ENCODE measurements at regions not wholly inside any gene's neighbourhood (a gene's known extent, or its start where the extent isn't known, plus 50 kb on each side); places are given as distances from the start of the nearest gene placed in this dataset.

DNA sequence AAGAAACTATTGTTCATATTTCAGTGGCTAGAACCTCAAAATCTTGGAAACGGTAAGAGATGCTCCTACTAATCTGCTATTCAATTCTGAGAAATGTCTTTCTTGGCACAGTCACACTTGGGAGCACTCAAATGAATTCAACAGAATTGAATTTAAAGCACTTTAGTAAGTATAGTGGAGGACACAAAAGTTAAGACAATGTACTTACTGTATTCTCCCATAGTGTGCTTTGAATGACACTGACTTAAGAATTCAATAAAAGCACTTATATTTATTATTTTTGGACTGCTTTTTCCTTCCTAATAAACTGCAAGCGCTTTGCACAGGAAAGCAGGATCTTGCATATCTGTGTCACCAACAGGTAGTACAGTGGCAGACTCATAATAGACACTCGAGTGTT, 156.1 kb upstream of the RIMS1 start (continued):
- TF ChIP-seq, protein P1, sequence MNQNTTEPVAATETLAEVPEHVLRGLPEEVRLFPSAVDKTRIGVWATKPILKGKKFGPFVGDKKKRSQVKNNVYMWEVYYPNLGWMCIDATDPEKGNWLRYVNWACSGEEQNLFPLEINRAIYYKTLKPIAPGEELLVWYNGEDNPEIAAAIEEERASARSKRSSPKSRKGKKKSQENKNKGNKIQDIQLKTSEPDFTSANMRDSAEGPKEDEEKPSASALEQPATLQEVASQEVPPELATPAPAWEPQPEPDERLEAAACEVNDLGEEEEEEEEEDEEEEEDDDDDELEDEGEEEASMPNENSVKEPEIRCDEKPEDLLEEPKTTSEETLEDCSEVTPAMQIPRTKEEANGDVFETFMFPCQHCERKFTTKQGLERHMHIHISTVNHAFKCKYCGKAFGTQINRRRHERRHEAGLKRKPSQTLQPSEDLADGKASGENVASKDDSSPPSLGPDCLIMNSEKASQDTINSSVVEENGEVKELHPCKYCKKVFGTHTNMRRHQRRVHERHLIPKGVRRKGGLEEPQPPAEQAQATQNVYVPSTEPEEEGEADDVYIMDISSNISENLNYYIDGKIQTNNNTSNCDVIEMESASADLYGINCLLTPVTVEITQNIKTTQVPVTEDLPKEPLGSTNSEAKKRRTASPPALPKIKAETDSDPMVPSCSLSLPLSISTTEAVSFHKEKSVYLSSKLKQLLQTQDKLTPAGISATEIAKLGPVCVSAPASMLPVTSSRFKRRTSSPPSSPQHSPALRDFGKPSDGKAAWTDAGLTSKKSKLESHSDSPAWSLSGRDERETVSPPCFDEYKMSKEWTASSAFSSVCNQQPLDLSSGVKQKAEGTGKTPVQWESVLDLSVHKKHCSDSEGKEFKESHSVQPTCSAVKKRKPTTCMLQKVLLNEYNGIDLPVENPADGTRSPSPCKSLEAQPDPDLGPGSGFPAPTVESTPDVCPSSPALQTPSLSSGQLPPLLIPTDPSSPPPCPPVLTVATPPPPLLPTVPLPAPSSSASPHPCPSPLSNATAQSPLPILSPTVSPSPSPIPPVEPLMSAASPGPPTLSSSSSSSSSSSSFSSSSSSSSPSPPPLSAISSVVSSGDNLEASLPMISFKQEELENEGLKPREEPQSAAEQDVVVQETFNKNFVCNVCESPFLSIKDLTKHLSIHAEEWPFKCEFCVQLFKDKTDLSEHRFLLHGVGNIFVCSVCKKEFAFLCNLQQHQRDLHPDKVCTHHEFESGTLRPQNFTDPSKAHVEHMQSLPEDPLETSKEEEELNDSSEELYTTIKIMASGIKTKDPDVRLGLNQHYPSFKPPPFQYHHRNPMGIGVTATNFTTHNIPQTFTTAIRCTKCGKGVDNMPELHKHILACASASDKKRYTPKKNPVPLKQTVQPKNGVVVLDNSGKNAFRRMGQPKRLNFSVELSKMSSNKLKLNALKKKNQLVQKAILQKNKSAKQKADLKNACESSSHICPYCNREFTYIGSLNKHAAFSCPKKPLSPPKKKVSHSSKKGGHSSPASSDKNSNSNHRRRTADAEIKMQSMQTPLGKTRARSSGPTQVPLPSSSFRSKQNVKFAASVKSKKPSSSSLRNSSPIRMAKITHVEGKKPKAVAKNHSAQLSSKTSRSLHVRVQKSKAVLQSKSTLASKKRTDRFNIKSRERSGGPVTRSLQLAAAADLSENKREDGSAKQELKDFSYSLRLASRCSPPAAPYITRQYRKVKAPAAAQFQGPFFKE (tag by site-specific recombination; IDR thresholded peaks at IDR 0.05; ENCODE audit: borderline replicate concordance) = no peak
- TF ChIP-seq, protein P2, sequence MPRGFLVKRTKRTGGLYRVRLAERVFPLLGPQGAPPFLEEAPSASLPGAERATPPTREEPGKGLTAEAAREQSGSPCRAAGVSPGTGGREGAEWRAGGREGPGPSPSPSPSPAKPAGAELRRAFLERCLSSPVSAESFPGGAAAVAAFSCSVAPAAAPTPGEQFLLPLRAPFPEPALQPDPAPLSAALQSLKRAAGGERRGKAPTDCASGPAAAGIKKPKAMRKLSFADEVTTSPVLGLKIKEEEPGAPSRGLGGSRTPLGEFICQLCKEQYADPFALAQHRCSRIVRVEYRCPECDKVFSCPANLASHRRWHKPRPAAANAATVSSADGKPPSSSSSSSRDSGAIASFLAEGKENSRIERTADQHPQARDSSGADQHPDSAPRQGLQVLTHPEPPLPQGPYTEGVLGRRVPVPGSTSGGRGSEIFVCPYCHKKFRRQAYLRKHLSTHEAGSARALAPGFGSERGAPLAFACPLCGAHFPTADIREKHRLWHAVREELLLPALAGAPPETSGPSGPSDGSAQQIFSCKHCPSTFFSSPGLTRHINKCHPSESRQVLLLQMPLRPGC (tag by site-specific recombination; IDR thresholded peaks at IDR 0.05) = no peak
- TF ChIP-seq, protein P3, sequence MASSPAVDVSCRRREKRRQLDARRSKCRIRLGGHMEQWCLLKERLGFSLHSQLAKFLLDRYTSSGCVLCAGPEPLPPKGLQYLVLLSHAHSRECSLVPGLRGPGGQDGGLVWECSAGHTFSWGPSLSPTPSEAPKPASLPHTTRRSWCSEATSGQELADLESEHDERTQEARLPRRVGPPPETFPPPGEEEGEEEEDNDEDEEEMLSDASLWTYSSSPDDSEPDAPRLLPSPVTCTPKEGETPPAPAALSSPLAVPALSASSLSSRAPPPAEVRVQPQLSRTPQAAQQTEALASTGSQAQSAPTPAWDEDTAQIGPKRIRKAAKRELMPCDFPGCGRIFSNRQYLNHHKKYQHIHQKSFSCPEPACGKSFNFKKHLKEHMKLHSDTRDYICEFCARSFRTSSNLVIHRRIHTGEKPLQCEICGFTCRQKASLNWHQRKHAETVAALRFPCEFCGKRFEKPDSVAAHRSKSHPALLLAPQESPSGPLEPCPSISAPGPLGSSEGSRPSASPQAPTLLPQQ (tag by site-specific recombination; IDR thresholded peaks at IDR 0.05) = no peak
- no peak for TF ChIP-seq ZNF274 (IDR thresholded peaks at IDR 0.05; ENCODE audit: low read length)
- no peak for TF ChIP-seq ZNF274 (tag by site-specific recombination; IDR thresholded peaks at IDR 0.05; ENCODE audit: borderline replicate concordance)
- TF ChIP-seq ZFP69B (tag by site-specific recombination; IDR thresholded peaks at IDR 0.05) = no peak
- TF ChIP-seq TCF7L2 (IDR thresholded peaks at IDR 0.05; ENCODE audit: borderline replicate concordance, low read depth, low read length) = no peak

DNA sequence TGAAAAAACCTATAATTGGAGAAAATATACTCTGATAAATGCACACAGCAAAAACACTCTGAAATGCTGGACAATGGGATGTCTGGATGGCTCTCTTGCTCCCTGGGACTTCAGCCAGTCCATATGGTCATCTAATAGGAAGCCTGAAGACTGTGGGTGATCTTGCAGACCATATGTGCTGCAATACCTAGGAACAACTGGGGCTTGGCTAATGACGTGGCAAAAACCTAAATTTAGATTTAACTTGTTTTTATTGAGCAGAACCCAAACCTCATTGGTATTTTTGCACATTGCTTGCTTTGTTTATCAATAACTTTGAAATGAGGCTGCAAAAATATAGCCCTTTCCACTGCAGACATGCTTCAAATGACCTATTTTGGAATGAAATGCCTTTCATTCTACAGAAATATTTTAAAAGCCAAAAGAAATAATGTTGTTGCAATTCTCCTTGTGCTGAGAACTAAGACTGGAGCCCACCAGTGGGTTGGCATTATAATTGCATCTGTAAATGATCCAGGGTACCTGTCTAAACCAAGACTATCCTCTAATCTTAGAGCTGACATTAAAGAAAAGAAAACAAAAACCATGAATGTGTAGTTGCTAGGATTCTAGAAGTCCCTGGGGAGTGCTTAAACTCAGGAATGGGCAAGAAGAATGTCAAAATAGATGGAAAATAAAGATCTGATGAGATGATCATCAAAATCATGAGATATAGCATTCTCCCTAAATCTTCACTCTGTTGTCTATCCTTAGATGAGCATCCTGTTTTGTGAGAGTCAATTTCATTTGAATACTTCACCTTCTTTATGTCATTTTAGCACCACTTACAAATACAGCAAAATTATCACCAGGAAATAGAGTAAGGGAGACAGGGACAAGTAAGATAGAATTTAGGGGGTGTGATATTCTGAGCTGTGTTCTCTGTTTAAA, 152.1 kb upstream of the RIMS1 start:
- CTCF ChIA-PET = interaction anchor here (0.9 kb wide), 1 partner anchor 24 kb away, joined by 3 read pairs; no protein-coding TSS in a partner anchor
- TF ChIP-seq SCRT2 (tag by site-specific recombination; IDR thresholded peaks at IDR 0.05) (no peak), ZNF19 (tag by site-specific recombination; IDR thresholded peaks at IDR 0.05; ENCODE audit: low read depth) (no peak), ZNF324 (tag by site-specific recombination; IDR thresholded peaks at IDR 0.05) (no peak), ZBTB8A (tag by site-specific recombination; IDR thresholded peaks at IDR 0.05) (no peak), ZNF214 (tag by site-specific recombination; IDR thresholded peaks at IDR 0.05; ENCODE audit: borderline replicate concordance) (no peak), ZNF624 (tag by site-specific recombination; IDR thresholded peaks at IDR 0.05) (no peak), ZFP69B (tag by site-specific recombination; IDR thresholded peaks at IDR 0.05) (no peak), ZNF571 (tag by site-specific recombination; IDR thresholded peaks at IDR 0.05) (no peak)
- TF ChIP-seq, protein P4, sequence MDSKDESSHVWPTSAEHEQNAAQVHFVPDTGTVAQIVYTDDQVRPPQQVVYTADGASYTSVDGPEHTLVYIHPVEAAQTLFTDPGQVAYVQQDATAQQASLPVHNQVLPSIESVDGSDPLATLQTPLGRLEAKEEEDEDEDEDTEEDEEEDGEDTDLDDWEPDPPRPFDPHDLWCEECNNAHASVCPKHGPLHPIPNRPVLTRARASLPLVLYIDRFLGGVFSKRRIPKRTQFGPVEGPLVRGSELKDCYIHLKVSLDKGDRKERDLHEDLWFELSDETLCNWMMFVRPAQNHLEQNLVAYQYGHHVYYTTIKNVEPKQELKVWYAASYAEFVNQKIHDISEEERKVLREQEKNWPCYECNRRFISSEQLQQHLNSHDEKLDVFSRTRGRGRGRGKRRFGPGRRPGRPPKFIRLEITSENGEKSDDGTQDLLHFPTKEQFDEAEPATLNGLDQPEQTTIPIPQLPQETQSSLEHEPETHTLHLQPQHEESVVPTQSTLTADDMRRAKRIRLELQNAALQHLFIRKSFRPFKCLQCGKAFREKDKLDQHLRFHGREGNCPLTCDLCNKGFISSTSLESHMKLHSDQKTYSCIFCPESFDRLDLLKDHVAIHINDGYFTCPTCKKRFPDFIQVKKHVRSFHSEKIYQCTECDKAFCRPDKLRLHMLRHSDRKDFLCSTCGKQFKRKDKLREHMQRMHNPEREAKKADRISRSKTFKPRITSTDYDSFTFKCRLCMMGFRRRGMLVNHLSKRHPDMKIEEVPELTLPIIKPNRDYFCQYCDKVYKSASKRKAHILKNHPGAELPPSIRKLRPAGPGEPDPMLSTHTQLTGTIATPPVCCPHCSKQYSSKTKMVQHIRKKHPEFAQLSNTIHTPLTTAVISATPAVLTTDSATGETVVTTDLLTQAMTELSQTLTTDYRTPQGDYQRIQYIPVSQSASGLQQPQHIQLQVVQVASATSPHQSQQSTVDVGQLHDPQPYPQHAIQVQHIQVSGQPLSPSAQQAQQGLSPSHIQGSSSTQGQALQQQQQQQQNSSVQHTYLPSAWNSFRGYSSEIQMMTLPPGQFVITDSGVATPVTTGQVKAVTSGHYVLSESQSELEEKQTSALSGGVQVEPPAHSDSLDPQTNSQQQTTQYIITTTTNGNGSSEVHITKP (tag by site-specific recombination; IDR thresholded peaks at IDR 0.05) = no peak
- TF ChIP-seq, protein P5, sequence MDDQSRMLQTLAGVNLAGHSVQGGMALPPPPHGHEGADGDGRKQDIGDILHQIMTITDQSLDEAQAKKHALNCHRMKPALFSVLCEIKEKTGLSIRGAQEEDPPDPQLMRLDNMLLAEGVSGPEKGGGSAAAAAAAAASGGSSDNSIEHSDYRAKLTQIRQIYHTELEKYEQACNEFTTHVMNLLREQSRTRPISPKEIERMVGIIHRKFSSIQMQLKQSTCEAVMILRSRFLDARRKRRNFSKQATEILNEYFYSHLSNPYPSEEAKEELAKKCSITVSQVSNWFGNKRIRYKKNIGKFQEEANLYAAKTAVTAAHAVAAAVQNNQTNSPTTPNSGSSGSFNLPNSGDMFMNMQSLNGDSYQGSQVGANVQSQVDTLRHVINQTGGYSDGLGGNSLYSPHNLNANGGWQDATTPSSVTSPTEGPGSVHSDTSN (CRISPR knock-in tag; IDR thresholded peaks at IDR 0.05) = no peak
- TF ChIP-seq, protein P6, sequence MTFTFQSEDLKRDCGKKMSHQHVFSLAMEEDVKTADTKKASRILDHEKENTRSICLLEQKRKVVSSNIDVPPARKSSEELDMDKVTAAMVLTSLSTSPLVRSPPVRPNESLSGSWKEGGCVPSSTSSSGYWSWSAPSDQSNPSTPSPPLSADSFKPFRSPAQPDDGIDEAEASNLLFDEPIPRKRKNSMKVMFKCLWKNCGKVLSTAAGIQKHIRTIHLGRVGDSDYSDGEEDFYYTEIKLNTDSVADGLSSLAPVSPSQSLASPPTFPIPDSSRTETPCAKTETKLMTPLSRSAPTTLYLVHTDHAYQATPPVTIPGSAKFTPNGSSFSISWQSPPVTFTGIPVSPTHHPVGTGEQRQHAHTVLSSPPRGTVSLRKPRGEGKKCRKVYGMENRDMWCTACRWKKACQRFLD (tag by site-specific recombination; IDR thresholded peaks at IDR 0.05) = no peak

More for the DNA sequence above, 152.1 kb upstream of the RIMS1 start:
- H3K9me3 ChIP-seq (ENCODE audit: control insufficient read depth, insufficient read depth, low read depth, low read length) = no peaks in the 10 kb centered on the region
- POLR2A ChIA-PET = no interaction called here
- H3K36me3 ChIP-seq (ENCODE audit: control insufficient read depth in 2 of 2, insufficient read depth in 1 of 2, low read length in 2 of 2) = no peaks in the 10 kb centered on the region
- H3K4me1 ChIP-seq (ENCODE audit: control insufficient read depth, insufficient read depth, low read length) = no peaks in the 10 kb centered on the region
- no peak overlapping the region for H3K27ac ChIP-seq (ENCODE audit: extremely low read depth, low read depth, low read length)
- no peak overlapping the region for H3K4me3 ChIP-seq (ENCODE audit: low read depth, low read length)
